ENCODE measurements at regions not wholly inside any gene's neighbourhood (a gene's known extent, or its start where the extent isn't known, plus 50 kb on each side); places are given as distances from the start of the nearest gene placed in this dataset.

GRCh38 chr17:71790791-71791190, 330.0 kb upstream of the SOX9 start:
- TF ChIP-seq, protein P1, sequence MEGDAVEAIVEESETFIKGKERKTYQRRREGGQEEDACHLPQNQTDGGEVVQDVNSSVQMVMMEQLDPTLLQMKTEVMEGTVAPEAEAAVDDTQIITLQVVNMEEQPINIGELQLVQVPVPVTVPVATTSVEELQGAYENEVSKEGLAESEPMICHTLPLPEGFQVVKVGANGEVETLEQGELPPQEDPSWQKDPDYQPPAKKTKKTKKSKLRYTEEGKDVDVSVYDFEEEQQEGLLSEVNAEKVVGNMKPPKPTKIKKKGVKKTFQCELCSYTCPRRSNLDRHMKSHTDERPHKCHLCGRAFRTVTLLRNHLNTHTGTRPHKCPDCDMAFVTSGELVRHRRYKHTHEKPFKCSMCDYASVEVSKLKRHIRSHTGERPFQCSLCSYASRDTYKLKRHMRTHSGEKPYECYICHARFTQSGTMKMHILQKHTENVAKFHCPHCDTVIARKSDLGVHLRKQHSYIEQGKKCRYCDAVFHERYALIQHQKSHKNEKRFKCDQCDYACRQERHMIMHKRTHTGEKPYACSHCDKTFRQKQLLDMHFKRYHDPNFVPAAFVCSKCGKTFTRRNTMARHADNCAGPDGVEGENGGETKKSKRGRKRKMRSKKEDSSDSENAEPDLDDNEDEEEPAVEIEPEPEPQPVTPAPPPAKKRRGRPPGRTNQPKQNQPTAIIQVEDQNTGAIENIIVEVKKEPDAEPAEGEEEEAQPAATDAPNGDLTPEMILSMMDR (IDR thresholded peaks at IDR 0.05), result no peak
- no peak for TF ChIP-seq POLR2A (IDR thresholded peaks at IDR 0.05)
